SK-N-MC (cell line): ENCODE measurements at regions not wholly inside any gene's neighbourhood (a gene's known extent, or its start where the extent isn't known, plus 50 kb on each side); places are given as distances from the start of the nearest gene placed in this dataset.

Source experiments
- EZH2 ChIP-seq: fragments of 200-600 bp; sonication (generic); IDR thresholded peaks from one replicate; pipeline ENCODE4 v1.6.1; 2017; ENCODE audit warnings: antibody characterized with exemption
- POLR2AphosphoS5 ChIP-seq: IDR thresholded peaks from 2 replicates; pipeline ENCODE4 v1.6.1; 2012; ENCODE audit warnings: mild to moderate bottlenecking, low read depth, low read length, borderline replicate concordance

DNA sequence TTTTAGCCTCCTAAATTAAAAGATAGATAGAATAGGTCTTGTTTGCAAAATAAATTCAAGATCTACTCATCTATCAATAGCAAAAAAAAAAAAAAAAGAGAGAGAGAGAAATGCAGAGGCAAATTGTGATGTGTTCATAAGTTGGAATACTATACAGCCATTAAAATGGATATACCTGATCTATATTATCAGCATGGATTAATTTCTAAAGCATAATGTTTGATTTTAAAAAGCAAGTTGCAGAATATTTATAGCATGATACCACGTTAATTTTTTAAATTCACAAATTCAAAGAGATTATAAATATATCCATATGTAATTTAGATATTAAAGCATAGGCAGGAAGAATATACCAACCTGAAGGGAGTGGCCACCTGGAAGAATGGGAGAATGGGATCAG, 114.9 kb upstream of the PTPRT start:
- TF ChIP-seq EZH2 (no peak), POLR2AphosphoS5 (no peak)
